DMS 273 (cell line): ENCODE measurements at regions not wholly inside any gene's neighbourhood (a gene's known extent, or its start where the extent isn't known, plus 50 kb on each side); places are given as distances from the start of the nearest gene placed in this dataset.

ENCODE experiments used
- DNase-seq: peaks from one replicate; lab custom pipeline; 2025; ENCODE audit not compliant: unreplicated experiment; lab: John Stamatoyannopoulos, UW

DNA sequence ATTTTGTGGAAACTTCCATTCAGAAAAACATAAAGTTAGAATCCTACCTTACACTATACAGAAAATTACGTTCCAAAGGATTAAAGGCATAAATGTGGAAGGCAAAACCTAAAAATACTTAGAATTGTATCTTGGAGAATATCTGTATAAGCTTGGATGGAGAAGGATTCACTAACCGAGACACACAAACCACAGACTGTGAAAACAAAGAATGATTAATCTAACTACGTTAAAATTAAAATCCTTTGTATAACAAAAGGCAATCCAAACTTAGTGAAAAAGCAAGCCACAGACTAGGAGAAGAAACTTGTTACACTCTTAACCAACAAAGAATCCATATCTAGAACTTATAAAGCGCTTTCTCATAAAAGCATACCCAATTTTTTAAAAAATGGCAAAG, 678.8 kb downstream of the INHBA start:
- no peak for DNase-seq

DNA sequence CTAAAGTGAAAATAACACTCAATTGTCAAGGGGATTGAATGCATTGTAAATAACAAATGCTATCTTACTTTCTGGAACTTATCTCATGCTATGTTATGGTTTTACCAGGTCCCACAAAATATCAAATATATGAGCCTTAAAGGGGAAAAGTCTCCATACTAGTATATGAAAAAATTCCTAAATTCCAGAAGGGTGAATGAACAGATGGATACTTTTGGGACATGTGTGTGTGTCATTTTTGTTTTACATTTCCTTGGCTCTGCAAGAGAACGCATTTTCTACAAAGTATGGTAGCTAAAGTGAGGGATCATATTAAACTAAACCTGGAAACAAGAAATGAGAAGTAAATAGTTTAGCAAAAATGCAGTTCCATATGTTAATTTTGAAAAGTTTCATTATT, 682.8 kb downstream of the INHBA start:
- DNase-seq = no peak

DNA sequence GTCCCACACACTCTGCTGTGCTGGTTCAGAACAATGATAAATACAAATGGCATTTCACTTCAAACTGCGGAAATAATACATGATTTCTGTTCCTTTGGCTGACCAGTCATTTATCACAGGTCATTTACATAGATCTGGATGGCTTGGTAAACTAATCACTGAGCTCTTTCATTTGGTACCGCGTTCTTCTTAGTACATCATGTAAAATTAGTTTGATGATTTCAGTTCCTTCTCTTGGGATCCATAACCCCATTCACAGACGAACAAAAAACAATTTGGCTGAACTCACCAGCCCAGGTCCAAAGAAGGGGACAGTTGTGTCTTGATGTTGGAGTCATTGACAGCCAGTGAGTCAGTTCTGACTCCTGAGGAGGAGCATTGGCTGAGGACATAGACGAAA, 689.8 kb downstream of the INHBA start:
- no peak for DNase-seq

DNA sequence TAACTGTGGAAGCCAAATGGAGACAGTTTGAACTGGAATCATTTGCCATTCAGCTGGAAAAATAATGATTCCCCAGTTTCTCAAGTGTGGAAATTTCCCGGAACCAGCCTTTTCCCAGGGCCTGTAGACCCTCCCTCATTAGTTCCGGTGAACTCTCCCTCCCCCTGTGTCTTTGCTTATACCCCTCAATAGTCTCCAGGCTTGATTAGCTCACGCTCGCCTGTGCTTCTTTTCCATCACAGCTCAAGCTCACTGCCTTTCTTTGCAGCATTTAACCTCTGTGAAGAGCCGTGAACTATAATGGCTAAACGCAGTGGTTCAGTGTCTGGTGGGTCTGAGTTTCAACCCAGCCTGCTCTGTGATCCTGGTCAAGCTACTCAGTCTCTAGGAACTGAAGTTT, 690.8 kb downstream of the INHBA start:
- no peak for DNase-seq

DNA sequence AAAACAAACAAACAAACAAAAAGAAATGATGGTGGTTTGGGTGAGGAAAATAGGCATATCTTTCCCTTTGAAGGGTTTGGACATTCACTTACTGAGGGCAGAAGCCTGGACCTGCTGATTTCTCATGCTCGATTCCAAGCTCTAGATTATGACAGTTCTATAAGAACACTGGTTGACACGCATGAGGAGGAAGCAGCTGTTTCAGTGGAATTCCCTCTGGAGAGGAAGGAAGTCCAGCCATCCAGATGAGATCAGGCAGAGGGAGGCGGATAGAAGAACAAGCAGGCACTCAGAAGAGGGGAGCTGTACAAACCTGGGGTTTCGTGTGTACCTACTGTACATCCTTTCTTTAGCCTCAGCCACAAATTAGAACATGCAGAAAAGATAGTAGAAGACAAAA, 691.9 kb downstream of the INHBA start:
- no peak for DNase-seq

DNA sequence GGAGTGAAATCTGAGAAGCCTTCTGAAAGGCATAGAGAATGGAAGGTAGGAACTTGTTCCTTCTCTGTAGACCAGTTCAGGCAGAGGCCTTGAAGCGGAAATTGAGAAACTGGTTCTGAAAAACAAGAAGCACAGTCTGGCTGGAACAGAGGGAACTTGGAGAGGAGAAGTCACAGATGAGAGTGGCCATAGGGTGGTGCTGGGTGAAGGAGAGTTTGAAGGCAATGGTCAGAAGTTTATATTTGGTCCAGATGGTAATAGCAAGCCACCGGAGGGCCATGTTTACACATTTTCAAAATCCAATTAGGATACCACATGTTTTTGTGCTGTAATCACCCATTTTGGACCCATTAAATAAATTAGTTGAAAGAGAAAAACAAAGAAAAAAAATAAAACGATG, 692.5 kb downstream of the INHBA start:
- DNase-seq = no peak

DNA sequence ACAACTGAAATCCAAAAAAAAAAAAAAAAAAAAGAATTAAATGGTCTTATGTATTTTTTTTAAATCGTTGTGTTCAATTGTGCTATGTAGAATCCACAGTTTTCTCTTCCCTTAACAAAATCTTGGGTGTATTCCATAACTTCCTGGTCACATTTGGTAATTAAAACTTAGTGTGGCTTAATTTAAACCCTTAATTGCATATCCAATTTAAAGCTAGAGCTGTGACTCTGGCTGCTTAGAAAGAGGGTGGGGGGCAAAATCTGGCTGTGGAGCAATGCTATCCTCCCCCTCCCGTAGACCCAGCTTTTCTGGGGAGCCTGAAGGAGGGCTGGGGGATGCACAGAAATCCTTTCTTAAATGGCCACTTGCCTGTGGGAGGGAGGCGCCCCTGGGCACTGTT, 695.1 kb downstream of the INHBA start:
- no peak for DNase-seq

DNA sequence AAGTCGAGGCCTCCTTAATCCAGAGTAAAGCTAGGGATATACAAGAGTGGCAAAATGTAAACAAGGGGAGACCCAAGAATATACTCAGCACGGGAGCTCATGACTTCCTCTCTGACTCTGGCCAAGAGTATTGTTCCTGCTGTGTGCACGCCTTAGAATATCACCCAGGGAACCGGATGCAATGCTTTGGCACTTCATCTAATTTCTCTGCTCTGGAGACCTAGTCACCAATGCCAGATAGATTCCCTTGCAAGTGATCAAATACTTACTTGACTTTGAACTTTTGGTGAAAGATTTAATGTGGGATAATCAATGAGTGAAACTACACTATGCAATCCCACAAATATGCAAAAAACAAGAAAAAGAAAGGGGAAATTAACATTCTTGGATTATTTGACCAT, 695.5 kb downstream of the INHBA start:
- DNase-seq = no peak

DNA sequence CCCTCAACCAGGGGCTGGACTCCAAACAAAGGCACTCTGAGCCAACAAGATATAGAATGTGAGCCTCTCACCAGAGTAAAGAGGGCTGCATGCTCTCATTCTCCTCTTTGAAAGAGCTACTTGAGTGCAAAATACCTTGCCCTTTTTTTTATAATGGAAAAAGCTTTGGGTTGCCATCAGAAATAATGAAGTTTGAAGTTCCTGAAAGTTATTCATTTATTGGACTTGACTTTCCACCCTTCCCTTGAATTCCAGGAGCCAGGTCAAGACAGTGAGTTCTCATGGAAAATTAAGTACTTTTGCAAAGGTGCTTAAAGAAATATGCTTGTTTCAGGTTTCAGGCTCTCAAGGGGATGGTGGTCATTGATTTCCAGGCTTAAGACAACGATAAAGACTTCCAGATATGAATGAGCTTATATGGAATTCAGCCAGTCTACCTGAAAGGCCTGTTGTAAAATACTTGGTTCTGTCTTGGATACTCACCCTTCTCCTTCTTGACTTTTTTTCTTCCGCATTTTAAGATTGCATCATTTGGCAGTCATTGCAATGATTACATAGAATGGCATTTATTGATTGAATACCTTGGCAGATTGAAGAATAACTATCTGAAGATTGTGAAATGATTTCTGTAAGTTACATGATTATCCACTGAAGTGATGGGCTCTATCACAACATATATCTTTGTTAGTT, 696.4 kb downstream of the INHBA start:
- no peak for DNase-seq

DNA sequence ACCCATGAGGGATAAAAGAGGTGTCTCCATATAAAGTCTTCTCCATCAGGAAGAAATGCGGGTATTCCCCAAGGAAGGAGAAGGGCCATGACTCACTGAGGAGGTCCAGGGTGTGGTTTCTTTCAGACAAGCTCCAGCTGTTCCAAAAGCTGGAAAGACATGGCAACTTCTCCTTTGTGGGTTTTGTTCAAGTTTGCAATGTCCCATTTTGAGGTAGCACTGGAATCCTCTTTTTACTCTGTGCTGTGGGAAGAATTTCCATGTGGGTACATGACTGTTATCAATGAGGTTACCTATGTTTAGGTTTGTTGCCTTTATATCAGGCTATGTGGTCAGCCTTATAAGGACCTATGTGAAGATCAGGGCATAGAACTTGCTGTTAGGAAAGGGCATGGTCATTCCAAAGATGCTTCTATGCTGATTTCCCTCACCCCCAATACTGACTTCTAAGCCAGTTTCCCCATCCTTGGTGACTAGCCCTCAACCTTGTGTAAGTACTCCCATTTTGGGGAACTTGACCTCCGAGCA, 697.5 kb downstream of the INHBA start:
- DNase-seq = no peak

DNA sequence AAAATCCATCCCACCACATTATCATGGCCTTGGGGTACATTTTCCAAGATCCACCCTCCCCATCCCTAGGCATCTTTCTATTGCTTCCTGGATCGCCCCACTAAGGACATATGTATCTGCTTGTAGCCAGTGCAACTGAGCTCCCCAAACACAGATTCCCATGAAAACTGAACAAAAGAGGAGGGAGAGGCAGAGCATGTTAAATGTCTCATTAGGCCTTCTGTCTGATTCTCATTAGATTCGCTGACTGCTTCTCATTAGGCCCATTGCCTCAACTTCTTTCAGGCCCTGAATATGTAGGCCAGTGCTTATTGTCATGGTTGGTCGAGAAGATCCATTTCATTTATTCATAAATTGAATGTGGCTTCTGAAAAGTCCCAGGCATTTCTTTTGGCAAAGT, 698.9 kb downstream of the INHBA start:
- DNase-seq = no peak

DNA sequence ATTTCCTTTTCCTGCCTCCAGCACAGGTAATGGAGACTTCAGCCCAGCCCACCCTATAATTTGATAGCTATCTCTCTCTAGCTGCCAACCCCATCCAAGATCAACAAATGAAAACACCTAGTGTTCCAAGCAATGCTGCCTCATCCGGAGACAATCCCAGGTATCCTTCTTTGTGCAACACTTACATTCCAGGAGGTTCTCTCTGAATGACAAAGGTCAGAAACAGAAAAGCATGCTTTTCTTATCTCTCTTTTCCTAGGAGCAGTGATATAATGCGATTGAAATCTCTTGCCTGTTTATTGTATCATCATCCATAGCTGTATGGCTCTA, 699.3 kb downstream of the INHBA start:
- no peak for DNase-seq

DNA sequence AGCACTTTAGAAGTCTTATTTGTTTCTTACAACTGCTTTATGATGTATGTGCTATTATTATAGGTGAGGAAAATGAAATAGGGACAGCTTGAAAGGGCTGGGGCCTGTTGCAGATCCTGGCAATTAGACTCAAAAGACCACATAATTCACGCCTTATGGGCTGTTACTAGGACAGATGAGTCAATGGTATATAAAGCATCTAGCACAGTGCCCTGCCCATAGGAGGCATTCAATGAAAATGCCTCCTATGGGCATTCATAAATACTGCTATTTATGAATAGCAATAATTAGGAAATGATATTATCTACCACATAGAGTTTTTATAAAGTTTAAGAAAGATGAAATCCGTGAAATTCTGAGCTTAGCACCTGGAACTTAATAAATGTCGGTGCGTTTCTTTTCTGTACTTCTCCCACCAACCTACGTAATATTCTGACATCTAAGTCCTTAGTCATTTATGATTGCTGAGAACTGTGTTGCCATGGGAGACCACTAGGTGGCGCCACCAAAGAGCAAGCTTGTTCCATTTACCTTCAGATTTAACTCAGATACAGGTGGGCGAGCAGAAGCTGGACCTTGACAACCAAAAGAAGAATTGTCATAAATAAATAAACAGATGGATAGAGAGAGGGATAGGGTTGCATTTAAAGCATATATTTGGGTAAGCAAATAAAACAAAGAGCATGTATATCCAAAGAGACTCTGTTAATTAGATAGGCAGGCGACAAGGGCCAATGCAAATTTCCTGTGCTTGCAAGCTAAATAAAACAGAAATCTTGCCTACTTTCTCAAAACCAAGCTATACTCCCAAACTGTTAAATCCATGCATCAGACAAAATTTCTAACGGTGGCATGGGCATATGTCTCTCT, 699.9 kb downstream of the INHBA start:
- peak; percentile 83 for DNase-seq

DNA sequence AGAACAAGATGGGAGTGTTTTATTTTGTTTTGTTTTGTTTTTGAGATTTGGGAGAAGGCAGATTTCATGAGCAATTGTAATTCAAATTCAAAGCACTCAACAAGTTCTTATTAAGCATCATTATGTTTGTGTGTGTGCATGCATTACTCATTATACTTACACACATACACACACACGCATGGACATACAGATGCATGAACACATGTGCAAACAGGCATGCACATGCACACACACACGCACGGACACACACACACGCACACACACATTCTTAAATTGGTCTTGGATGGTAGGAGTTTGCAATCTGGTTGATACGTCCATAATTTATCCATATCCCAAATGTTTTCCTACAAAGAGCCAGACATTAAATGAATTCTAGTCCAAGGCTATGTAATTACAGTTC, 702.8 kb downstream of the INHBA start:
- no peak for DNase-seq

DNA sequence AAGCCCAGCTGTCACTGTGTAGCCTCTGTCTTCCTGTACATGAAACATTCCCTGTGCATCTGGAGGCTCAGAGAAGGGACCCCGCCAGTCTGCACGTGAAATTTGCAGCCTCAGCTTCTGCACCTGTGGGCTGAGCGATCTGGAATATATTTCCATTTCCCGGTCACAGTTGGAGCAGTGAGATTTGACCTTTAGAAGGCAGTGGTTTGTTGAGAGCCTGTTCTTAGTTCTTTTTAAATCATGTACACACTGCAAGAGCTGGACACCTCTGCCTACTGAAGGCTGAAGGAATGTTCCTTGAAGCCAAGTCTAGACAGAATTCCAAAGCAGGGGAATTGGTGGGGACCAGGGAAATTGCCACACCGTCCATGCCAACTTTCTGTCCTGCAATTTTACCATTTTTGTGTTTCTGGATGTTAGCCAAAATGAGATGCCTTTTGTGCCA, 706.6 kb downstream of the INHBA start:
- DNase-seq = peak; percentile 35

DNA sequence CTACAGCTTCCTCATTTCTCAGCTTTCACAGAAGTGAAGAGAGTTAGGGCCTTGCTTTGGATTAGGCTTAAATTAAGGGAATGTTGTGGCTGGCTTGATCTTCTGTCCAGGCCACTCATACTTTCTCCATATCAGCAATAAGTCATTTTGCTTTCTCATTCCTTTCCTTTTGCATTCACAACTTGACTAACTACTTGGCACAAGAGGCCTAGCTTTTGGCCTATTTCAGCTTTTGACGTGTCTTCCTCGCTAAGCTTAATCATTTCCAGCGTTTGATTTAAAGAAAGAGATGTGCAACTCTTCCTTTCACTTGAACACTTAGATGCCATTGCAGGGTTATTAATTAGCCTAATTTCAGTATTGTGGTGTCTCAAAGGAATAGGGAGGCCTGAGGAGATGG, 712.0 kb downstream of the INHBA start:
- DNase-seq = no peak

DNA sequence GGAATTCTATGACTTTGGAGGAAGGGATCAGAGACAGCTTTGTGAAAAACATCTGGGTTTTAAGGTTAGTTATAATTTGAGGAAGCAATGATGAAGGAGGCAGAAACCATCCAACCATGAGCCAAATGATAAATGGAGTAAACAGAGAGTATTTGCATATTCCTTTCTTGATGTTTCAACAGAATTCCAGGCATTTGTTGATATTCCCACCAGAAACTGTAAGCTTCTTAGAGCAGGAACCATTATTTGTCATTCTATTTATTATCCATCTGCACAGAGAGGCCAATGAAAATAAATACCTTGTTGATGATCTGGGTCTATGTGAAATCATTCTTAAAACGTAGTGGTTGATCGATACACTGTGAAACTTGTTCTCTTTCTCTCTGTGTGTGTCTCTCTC, 715.3 kb downstream of the INHBA start:
- DNase-seq = no peak

DNA sequence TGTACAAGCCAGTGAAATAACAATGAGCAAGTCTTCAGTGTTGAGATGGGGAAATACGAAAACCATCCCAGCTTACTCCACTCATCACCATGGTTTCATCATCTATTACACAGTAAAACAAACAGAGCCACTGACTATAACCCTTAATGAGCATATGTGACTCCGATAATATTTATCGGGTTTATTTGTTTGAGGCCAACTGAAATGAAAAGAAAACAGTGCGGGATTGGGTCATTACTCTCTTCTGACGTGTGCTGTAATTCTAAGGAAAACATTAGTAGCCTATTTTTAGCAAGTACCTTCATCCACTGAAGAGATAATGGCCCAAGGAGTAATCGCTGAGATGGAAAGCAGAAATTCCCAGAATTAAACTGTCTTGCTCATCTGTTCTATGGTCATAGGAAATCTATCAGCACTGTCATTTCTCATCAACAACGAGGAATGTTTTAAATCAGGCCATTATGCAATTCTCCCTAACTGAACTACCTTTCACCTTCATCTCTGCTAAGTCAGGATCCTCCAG, 716.5 kb downstream of the INHBA start:
- no peak for DNase-seq

DNA sequence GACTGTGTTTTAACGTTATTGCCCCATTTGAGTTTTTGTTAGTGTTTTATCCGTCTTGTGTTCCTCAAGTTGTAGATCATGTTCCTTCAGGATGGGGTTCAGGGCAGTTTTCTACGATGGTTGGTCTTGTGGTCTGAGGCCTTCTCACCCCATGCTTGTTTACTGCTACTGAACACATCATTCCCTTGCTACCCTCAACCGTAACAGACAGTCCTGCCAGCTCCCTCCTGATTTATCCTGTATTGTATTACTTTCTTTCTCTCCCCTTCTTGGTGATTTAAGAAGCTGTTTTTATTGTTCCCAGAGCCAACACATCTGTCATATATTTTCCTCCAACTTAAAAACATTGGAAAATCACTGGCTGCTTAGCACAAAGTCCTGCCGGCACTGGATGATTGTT, 719.8 kb downstream of the INHBA start:
- no peak for DNase-seq

DNA sequence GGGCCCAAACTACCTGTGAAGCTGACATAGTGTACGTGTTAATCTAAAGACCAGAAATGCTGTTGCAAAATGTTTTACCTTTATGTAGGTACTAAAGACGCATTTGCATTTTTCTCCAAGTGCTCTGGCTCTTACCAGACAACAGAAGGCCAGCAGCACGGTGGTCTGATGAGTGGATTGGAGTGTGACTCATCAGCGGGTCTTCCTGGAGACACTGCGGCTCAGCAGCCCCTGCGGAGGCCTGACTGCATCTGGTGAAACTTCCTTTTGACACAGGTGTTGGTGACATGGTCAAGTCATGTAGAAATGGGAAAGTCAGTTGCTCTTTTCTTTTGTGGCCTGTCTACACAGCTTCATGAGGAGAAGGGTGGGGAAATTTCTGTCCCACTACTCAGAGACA, 723.6 kb downstream of the INHBA start:
- no peak for DNase-seq

DNA sequence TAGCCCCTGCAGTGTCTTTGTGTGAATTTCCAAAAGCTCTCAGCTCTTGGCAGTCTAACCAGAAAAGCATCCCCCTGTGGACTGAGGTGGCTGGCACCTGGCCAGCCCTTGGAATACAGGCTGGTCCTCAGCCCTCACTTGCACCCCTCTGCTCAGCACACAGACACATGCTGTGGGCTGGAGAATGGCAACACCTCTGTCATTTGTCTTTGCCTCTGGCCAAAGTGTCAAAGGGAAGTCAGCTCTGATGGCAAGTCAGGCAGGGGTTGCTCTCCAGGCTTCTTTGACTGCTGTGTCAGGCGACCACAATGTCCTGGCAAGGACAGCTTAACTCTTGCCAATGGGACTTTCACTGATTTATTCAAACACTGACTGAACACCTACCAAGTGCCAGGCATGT, 724.8 kb downstream of the INHBA start:
- DNase-seq = peak; percentile 14

DNA sequence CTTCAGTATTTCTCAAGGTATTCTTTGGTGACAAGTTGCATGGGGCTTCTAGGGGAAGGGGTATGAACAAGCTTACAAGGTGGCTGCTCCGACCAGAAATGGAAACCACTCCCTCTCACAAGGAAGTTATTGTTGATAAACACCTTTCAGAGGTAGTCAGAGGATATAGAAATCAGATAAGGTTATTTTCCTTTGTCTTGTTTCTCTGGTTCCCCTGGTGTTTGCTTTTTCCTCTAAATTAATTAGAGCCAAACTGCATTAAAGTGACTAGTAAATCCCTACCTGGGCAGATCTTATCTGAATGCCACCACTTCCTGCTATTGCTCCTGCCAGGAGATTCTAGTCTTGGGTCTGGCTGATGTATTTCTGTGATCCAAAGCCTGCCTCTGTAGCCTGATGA, 725.4 kb downstream of the INHBA start:
- no peak for DNase-seq
